Endothelial cell of umbilical vein (primary cell): ENCODE measurements at regions not wholly inside any gene's neighbourhood (a gene's known extent, or its start where the extent isn't known, plus 50 kb on each side); places are given as distances from the start of the nearest gene placed in this dataset.

ENCODE experiments used
- BruUV-seq: library from RNA; stranded (reverse); fragments of 400-500 nt; replicated peaks from 2 replicates; lab custom pipeline; 2021; lab: Mats Ljungman, UMichigan
- CTCF ChIA-PET: fragments of 300-600, 350-600 bp; sonication (Branson Sonifier 250); formaldehyde crosslinking; loops from one replicate; lab custom pipeline; 2021; ENCODE audit warnings: antibody characterized with exemption, inconsistent platforms; lab: Charles Lee
- POLR2A ChIA-PET: fragments of 300-600, 350-600 bp; sonication (Branson Sonifier 250); formaldehyde crosslinking; loops from one replicate; lab custom pipeline; 2021; ENCODE audit warnings: antibody characterized with exemption, inconsistent platforms; lab: Charles Lee
- DNase-seq: peaks from one replicate; pipeline ENCODE4 v3.0.0-alpha.2; 2011; ENCODE audit warnings: low read depth, low spot score
- FAIRE-seq: peaks from 2 replicates; lab custom pipeline; 2011; peaks lifted over from hg19 to GRCh38; lab: Jason Lieb, UNC
- H2AFZ ChIP-seq: 2 replicates; pipeline ENCODE4 v1.6.0; 2012; ENCODE audit warnings: low read depth, low read length, control low read depth, inconsistent platforms
- H3K27ac ChIP-seq: 2 replicates; pipeline ENCODE4 v1.5.1; 2011; ENCODE audit warnings: low read depth, mild to moderate bottlenecking, control low read depth, low read length, moderate library complexity; ENCODE audit not compliant: insufficient read depth
- H3K27me3 ChIP-seq, 2 experiments: 2 replicates each; pipeline versions ENCODE4 v1.6.0 to v1.6.1; 2011; ENCODE audit warnings: low read length in 2 of 2, mixed read lengths in 1 of 2; ENCODE audit not compliant: control insufficient read depth in 2 of 2, insufficient read depth in 2 of 2
- H3K36me3 ChIP-seq, 2 experiments: 2 replicates in 1 of 2; 3 replicates in 1 of 2; pipeline ENCODE4 v1.5.1; 2011; ENCODE audit warnings: low read length in 2 of 2, mild to moderate bottlenecking in 1 of 2, moderate library complexity in 1 of 2; ENCODE audit not compliant: control insufficient read depth in 2 of 2, insufficient read depth in 2 of 2; ENCODE audit errors: extremely low read depth in 1 of 2
- H3K4me1 ChIP-seq: 3 replicates; pipeline ENCODE4 v1.5.1; 2011; ENCODE audit warnings: mild to moderate bottlenecking, low read length; ENCODE audit not compliant: control insufficient read depth, insufficient read depth; ENCODE audit errors: extremely low read depth
- H3K4me2 ChIP-seq: 2 replicates; pipeline ENCODE4 v1.6.1; 2011; ENCODE audit warnings: low read length, control low read depth, mixed read lengths; ENCODE audit not compliant: insufficient read depth
- H3K4me3 ChIP-seq, 3 experiments: fragments of 200-600 bp in 1 of 3; sonication (generic), shearing (Covaris generic) in 1 of 3; replicated peaks in 1 of 3; 2 replicates each; pipeline ENCODE4 v1.5.1; 2011 to 2016; ENCODE audit warnings: control low read depth in 3 of 3, low read length in 3 of 3, mild to moderate bottlenecking in 2 of 3, inconsistent platforms in 1 of 3, low read depth in 1 of 3, moderate library complexity in 1 of 3; ENCODE audit not compliant: insufficient read depth in 1 of 3
- H3K79me2 ChIP-seq: 2 replicates; pipeline ENCODE4 v1.6.0; 2012; ENCODE audit warnings: low read length, inconsistent platforms; ENCODE audit not compliant: control insufficient read depth, insufficient read depth
- H3K9ac ChIP-seq: replicated peaks from 2 replicates; pipeline ENCODE3; 2011; ENCODE audit warnings: low read length, control low read depth; ENCODE audit not compliant: insufficient read depth; ENCODE audit errors: extremely low read depth
- H3K9me1 ChIP-seq: replicated peaks from 3 replicates; pipeline ENCODE4 v1.6.0; 2011; ENCODE audit warnings: mild to moderate bottlenecking, low read length; ENCODE audit not compliant: control insufficient read depth, insufficient read depth; ENCODE audit errors: extremely low read depth
- H3K9me3 ChIP-seq: replicated peaks from 2 replicates; pipeline ENCODE4 v1.5.1; 2012; ENCODE audit warnings: low read length, inconsistent platforms; ENCODE audit not compliant: control insufficient read depth, insufficient read depth
- H4K20me1 ChIP-seq: replicated peaks from 2 replicates; pipeline ENCODE3; 2011; ENCODE audit warnings: mild to moderate bottlenecking, low read length; ENCODE audit not compliant: control insufficient read depth, insufficient read depth; ENCODE audit errors: extremely low read depth
- EZH2 ChIP-seq: IDR thresholded peaks from 2 replicates; pipeline ENCODE4 v1.6.1; 2012; ENCODE audit warnings: borderline replicate concordance, low read depth, mild to moderate bottlenecking, moderate library complexity, low read length, inconsistent platforms; ENCODE audit not compliant: severe bottlenecking
- FOS ChIP-seq: IDR thresholded peaks from 2 replicates; pipeline ENCODE4 v1.6.1; 2011; ENCODE audit warnings: mild to moderate bottlenecking, low read length, moderate library complexity, borderline replicate concordance; ENCODE audit not compliant: insufficient read depth
- GATA2 ChIP-seq: IDR thresholded peaks from 2 replicates; pipeline ENCODE4 v1.7.0; 2011; ENCODE audit warnings: low read depth, mild to moderate bottlenecking, moderate library complexity, mixed read lengths, low read length; ENCODE audit not compliant: insufficient read length, insufficient read depth
- JUN ChIP-seq: IDR thresholded peaks from 2 replicates; pipeline ENCODE4 v1.6.1; 2011; ENCODE audit warnings: borderline replicate concordance, low read depth; ENCODE audit not compliant: insufficient read length, insufficient read depth
- MAX ChIP-seq: IDR thresholded peaks from 2 replicates; pipeline ENCODE4 v1.6.1; 2011; ENCODE audit not compliant: insufficient read depth, insufficient read length
- MYC ChIP-seq: IDR thresholded peaks from one replicate; pipeline ENCODE4 v1.6.1; 2011; ENCODE audit warnings: mild to moderate bottlenecking, low read depth, low read length
- POLR2A ChIP-seq: IDR thresholded peaks from 2 replicates; pipeline ENCODE4 v1.6.1; 2012; ENCODE audit warnings: low read depth, mild to moderate bottlenecking, control low read depth, low read length
- POLR2AphosphoS5 ChIP-seq: IDR thresholded peaks from 2 replicates; pipeline ENCODE4 v1.6.1; 2012; ENCODE audit warnings: low read depth, mild to moderate bottlenecking, control low read depth, low read length, moderate library complexity; ENCODE audit not compliant: insufficient read depth
- dilution Hi-C: fragments of 300-500 bp; cut with MboI; formaldehyde crosslinking; loops from one replicate; pipeline ENCODE4 v1.15.0; 2019; ENCODE audit warnings: low sequenced_read_pairs; ENCODE audit not compliant: extremely low pct_ligation_motif_present
- intact Hi-C: fragments of 100-400 bp; cut with micrococcal nuclease; formaldehyde crosslinking; loops from one replicate; pipeline ENCODE4 v1.10.0; 2022
- TF ChIP-seq, protein P1 (sequence below), 2 donors: IDR thresholded peaks; 1 replicate in 1 of 2; 2 replicates in 1 of 2; pipeline ENCODE4 v1.5.1; 2011; ENCODE audit warnings: low read length in 2 of 2, mild to moderate bottlenecking in 2 of 2, moderate library complexity in 2 of 2, control low read depth in 1 of 2, inconsistent platforms in 1 of 2, low read depth in 1 of 2; ENCODE audit not compliant: insufficient read depth in 1 of 2; ENCODE audit errors: extremely low read depth in 1 of 2

GRCh38 chr3:159026510-159026909, 224.7 kb downstream of the MFSD1 start:
- POLR2A ChIA-PET: no interaction called here
- Histone ChIP-seq H3K4me2 (no peak overlapping the region), H3K4me3 (no peak overlapping the region), H3K4me1 (no peaks in the 10 kb centered on the region), H3K9me1 (no peaks in the 10 kb centered on the region), H2AFZ (no peak overlapping the region), H3K27me3 (no peaks in the 10 kb centered on the region), H3K36me3 (no peaks in the 10 kb centered on the region), H3K9ac (no peak overlapping the region), H3K79me2 (no peaks in the 10 kb centered on the region), H4K20me1 (no peaks in the 10 kb centered on the region), H3K27ac (no peak overlapping the region), H3K9me3 (no peaks in the 10 kb centered on the region)
- DNase-seq (no peak), FAIRE-seq (no peak)
- CTCF ChIA-PET: no interaction called here
- no peak for TF ChIP-seq MYC
- no peak for TF ChIP-seq MAX
- no peak for TF ChIP-seq JUN
- no peak for TF ChIP-seq GATA2
- TF ChIP-seq EZH2: no peak
- TF ChIP-seq, protein P1, sequence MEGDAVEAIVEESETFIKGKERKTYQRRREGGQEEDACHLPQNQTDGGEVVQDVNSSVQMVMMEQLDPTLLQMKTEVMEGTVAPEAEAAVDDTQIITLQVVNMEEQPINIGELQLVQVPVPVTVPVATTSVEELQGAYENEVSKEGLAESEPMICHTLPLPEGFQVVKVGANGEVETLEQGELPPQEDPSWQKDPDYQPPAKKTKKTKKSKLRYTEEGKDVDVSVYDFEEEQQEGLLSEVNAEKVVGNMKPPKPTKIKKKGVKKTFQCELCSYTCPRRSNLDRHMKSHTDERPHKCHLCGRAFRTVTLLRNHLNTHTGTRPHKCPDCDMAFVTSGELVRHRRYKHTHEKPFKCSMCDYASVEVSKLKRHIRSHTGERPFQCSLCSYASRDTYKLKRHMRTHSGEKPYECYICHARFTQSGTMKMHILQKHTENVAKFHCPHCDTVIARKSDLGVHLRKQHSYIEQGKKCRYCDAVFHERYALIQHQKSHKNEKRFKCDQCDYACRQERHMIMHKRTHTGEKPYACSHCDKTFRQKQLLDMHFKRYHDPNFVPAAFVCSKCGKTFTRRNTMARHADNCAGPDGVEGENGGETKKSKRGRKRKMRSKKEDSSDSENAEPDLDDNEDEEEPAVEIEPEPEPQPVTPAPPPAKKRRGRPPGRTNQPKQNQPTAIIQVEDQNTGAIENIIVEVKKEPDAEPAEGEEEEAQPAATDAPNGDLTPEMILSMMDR (IDR thresholded peaks at IDR 0.05; ENCODE audit: extremely low read depth in 1 of 2, insufficient read depth in 1 of 2, low read depth in 1 of 2, low read length in 2 of 2): no peak
- TF ChIP-seq POLR2A: no peak
- TF ChIP-seq FOS: no peak
- TF ChIP-seq POLR2AphosphoS5: no peak
- no TSS peak for BruUV-seq
- dilution Hi-C loops (no loop called here), intact Hi-C loops (no loop called here)
